Fibroblast of skin of scalp (primary cell): ENCODE measurements at regions not wholly inside any gene's neighbourhood (a gene's known extent, or its start where the extent isn't known, plus 50 kb on each side); places are given as distances from the start of the nearest gene placed in this dataset.
"Not testable (repeated sequence)": the region's sequence is repeated elsewhere in the genome, so short reads cannot be mapped to it uniquely, and the experiment has no call there.

ENCODE experiments used
- DNase-seq: peaks from one replicate; pipeline ENCODE4 v3.0.0-alpha.2; 2013

DNA sequence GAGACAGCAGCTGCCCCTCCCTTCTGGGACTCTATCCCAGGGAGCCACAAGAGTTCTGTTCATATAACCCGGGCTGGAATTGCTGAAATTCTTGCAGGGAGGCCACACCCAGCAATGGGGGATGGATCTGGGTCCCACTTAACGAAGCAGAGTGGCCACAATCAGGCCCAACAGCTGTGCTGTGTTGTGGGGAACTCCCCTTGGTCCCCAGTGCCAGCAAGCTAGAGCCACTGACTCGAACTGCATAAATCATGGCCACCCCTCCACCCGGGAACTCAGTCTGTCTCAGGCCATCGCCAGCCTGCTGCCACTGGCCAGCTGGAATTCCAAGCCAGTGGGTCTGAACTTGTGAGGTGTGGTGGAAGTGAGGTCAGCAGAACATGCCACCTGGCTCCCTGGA lies 111.1 kb downstream of the KLF8 start:
- no peak for DNase-seq

DNA sequence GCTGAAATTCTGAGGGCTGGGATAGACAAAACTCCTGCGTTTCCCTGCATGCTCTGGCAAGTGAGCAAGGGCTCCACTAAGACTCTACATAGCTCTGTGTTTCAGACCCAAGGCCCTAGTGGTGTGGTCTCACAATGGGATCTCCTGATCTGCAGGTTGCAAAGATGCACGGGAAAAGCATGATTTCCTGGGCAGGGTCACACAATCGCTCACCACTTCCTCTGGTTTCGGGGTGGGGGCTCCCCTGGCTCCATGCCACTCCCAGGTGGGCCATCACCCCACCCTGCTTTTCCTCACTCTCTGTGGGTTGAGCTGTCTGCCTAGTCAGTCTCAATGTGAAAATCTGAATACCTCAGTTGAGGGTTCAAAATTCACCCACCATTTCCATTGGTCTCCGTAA lies 111.5 kb downstream of the KLF8 start:
- no peak for DNase-seq

DNA sequence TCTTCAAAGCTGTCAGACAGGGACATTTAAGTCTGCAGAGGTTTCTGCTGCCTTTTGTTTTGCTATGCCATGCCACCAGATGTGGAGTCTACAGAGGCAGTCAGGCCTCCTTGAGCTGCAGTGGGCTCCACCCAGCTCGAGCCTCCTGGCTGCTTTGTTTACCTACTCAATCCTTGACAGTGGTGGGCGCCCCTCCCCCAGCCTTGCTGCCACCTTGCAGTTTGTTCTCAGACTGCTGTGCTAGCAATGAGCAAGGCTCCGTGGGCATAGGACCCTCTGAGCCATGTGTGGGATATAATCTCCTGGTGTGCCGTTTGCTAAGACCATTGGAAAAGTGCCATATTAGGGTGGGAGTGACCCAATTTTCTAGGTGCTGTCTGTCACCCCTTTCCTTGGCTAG lies 126.0 kb downstream of the KLF8 start:
- not testable (repeated sequence) for DNase-seq

DNA sequence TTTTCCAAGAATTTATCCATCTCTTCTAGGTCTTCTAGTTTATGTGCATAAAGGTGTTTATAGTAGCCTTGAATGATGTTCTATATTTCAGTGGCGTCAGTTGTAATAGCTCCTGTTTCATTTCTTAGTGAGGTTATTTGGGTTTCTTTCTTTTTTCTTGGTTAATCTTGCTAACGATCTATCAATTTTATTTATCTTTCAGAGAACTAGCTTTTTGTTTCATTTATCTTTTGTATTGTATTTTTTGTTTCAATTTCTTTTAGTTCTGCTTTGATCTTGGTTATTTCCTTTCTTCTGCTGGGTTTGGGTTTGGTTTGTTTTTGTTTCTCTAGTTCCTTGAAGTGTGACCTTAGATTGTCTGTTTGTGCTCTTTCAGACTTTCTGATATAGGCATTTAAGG lies 133.0 kb downstream of the KLF8 start:
- not testable (repeated sequence) for DNase-seq

DNA sequence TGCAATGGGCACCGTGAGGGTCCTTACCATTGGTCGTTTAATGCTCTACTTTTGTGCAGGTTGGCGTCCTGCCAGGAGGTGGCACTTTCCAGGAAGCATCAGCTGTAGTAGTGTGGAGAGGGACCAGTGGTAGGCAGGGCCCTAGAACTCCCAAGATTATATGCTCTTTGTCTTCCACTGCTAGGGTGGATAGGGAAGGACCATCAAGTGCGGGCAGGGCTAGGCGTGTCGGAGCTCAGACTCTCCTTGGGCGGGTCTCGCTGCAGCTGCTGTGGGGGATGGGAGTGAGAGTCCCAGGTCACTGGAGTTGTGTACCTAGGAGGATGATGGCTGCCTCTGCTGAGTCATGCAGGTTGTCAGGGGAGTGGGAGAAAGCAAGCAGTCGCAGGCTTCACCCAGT lies 134.7 kb downstream of the KLF8 start:
- no peak for DNase-seq

DNA sequence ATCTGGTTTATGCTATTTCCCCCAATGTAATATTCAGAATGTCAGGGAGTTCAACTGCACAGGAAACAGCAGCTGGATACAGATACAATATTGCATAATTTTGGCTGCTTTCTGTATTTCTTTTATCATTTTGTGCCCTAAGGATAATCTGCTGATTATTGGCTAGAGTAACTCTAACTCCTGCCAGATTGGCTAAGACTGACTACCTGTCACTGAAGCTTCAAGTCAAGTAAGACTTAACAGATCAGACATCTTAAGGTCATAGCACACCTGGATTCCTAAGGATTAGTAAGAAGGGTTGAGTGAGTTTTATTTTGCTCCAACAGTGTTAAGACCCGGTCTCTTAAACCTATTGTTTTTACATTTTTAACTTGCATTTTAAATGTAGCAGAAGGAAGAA lies 136.8 kb downstream of the KLF8 start:
- no peak for DNase-seq

DNA sequence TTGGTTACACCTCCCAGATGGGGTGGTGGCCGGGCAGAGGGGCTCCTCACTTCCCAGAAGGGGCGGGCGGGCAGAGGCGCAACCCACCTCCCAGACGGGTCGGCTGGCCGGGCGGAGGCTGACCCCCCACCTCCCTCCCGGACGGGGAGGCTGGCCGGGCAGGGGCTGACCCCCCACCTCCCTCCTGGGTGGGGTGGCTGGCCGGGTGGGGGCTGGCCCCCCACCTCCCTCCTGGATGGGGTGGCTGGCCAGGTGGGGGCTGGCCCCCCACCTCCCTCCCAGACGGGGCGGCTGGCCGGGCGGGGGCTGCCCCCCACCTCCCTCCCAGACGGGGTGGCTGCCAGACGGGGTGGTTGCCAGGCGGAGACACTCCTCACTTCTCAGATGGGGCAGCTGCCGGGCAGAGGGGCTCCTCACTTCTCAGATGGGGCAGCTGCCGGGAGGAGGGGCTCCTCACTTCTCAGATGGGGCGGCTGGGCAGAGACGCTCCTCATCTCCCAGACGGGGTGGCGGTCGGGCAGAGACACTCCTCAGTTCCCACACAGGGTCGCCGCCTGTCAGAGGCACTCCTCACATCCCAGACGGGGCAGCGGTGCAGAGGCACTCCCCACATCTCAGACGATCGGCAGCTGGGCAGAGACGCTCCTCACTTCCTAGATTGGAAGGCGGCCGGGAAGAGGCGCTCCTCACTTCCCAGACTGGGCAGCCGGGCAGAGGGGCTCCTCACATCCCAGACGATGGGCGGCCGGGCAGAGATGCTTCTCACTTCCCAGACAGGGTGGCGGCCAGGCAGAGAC lies 148.0 kb downstream of the KLF8 start:
- not testable (repeated sequence) for DNase-seq

DNA sequence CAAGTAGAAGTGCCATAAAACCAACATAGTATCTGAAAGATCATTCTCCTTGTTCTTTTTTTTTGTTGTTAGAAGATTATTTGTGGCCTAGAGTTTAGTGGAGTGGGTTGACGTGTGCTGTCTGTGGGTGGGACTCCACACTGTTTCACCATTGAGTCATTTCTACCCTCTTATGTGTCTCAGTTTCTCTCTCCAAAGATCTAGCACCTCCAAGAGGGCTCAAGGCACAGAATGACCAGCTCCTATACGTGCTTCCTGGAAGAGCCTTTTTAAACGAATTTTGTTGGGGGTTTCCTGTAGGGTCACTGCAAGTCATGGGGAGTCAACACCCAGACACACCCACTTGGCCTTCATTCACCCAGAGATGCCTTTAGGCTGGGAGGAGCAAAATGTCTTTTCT lies 150.1 kb downstream of the KLF8 start:
- no peak for DNase-seq

DNA sequence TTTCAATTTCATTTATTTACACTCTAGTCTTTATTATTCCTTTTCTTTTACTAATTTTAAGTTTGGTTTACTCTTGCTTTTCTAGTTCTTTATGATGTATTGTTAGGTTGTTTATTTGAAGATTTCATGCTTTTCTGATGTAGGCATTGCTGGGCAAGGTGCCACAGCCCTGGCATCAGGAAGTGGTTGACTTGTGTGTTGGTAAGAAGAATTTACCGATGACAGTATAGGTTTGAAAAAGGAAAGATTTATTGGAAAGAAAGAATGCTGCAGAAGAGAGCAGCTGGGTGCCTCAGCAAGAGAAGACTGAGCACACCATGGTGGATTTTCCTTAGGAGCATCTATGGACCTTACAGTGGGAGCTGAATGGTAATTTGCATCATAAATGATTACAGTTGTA lies 153.2 kb downstream of the KLF8 start:
- no peak for DNase-seq

DNA sequence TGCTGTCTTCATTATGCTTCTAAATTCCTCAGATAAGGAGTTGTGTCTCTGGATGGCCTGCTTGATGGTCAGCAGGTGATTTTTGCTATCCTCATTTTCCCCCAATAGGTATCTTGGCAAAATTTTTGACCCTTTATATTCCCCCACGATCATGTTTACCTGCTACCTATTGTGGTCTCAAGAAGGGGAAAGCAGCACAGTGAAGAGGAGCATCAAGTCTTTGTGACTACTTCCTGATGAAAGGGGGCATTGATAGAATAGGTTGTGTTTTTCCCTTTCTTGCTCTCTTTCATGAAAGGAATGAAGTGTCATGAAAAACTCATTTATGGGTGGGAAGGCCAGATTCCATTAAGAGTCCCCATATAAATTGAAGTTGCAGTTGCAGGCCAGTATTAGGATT lies 153.8 kb downstream of the KLF8 start:
- no peak for DNase-seq

DNA sequence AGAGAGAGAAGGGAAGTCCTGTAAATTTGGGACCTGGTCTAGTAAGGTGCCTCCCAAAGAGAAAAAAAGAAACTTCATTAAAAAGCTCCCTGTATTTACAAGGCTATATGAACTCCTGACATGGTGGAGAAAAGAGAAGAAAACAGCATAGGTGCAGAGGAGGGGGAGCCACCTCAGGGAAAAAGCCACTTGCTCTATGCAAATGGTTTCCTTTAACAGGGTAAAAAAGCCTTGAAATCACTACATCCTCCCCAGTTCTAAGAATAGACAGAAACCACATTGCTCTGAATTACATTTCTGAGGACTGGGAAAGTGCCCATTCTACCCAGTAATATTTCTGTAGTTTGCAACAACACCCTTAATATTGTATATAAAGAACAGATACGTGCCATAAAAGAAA lies 165.5 kb downstream of the KLF8 start:
- no peak for DNase-seq

DNA sequence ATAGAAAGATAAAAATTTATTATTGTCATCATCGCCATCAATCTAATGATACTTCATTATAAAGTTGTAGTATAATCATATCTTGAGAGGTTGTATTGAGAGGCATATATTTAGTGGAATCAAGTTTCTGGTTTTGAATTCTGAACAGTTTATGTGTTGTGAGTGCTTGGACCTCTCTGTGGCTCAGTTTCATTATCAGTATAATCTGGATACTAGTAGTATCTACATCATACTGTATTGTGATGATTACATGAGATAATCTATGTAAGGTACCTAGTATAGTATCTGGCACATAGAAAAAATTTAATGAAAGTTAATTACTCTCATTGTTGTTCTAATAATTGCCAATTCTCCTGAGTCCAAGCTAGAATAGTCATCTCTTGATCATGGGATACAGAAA lies 161.2 kb upstream of the UBQLN2 start:
- no peak for DNase-seq

DNA sequence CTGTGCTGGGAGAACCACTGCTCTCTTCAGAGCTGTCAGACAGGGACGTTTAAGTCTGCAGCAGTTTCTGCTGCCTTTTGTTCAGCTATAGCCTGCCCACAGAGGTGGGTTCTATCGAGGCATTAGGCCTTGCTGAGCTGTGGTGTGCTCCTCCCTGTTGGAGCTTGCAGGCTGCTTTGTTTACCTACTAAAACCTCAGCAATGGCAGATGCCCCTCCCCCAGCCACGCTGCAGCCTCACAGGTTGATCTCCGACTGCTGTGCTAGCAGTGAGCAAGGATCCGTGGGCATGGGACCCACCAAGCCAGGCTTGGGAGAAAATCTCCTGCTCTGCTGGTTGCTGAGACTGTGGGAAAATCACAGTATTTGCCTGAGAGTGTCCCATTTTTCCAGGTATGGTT lies 133.8 kb upstream of the UBQLN2 start:
- no peak for DNase-seq

DNA sequence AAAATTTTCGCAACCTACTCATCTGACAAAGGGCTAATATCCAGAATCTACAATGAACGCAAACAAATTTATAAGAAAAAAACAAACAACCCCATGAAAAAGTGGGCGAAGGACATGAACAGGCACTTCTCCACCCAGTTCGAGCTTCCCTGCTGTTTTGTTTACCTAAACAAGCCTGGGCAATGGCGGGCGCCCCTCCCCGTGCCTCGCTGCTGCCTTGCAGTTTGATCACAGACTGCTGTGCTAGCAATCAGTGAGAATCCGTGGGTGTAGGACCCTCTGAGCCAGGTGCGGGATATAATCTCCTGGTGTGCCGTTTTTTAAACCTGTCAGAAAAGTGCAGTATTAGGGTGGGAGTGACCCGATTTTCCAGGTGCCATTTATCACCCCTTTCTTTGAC lies 111.4 kb upstream of the UBQLN2 start:
- not testable (repeated sequence) for DNase-seq

DNA sequence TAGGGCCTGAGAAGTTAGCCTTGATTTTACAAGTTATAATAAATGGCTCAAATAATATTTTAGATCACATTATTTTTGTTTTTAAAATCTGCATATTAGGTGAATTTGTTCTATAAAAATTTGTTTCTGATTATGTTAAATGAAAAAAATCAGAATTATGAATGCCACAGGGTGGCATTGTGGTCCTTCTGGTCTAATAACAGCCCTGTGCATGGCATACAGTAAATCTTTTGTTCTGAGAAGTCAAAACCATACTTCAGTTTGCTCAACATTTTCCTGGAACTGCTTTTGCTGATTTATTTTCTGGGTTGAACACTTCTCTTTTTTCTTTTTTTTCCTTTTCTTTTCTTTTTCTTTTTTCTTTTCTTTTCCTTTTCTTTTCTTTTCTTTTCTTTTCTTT lies 101.0 kb upstream of the UBQLN2 start:
- peak; percentile 0 for DNase-seq

DNA sequence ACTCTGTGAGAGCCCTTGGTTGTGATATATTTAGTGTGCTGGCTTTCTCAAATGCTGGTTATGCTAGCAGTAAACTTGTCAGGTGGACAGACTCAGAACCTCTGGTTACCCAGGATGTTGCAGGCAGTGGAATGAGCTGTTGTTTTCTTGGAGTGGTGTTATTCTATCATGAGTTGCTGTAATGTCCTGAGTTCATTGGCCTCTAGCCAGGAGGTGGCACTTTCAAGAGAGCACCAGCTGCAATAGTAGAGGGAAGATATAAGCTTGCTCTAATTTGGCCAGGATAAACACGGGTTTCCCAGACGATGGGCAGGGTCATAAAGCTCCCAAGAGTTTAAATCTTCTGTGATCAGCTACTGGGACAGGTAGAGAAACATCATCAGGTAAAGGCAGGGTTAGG lies 95.0 kb upstream of the UBQLN2 start:
- DNase-seq: no peak

DNA sequence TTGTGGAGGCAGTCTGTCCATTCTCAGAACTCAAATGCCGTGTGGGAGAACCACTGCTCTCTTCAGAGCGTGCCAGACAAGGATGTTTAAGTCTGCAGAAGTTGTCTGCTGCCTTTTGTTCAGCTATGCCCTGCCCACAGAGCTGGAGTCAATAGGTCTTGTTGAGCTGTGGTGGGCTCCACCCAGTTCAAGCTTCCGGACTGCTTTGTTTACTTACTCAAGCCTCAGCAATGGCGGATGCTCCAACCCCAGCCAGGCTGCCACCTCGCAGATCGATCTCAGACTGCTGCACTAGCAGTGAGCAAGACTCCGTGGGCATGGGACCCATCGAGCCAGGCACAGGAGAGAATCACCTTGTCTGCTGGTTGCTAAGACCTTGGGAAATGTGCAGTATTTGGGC lies 68.5 kb upstream of the UBQLN2 start:
- not testable (repeated sequence) for DNase-seq

DNA sequence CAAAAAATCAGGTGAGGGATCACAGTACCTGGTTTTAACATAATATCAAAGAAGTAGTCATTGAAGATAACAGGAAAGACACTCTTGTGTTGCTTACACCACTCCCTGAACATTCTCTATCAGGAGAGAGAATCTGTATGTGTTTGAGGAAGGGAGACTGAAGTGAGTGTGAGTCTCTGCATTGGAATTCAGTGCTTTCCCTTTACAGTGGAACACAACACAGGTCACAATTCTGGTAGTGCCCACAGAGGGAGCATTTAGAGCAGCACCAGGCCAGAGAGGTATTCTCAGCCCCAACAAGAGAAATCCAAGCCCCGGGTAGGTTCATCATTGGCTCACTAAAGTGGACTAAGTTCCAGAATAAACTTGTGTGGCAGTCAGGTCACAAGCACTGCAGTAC lies 64.7 kb upstream of the UBQLN2 start:
- DNase-seq: no peak

DNA sequence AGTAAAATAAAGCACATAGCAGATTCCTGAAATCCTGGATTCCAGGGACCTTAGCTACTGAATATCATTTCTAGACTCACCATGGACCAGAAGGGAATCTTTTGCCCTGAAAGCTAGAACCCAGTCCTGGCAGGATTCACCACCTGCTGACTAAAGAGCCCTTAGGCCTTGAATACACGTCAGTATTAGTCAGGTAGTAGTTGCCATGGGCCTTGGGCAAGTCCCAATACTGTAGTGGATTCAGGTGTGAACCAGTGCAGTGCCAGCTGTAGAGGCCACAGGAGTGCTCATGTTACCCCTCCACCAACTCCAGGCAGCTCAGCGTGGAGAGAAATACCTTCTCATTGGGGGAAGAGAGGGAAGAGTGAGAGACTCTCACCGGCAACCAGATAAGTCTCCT lies 64.1 kb upstream of the UBQLN2 start:
- DNase-seq: no peak

DNA sequence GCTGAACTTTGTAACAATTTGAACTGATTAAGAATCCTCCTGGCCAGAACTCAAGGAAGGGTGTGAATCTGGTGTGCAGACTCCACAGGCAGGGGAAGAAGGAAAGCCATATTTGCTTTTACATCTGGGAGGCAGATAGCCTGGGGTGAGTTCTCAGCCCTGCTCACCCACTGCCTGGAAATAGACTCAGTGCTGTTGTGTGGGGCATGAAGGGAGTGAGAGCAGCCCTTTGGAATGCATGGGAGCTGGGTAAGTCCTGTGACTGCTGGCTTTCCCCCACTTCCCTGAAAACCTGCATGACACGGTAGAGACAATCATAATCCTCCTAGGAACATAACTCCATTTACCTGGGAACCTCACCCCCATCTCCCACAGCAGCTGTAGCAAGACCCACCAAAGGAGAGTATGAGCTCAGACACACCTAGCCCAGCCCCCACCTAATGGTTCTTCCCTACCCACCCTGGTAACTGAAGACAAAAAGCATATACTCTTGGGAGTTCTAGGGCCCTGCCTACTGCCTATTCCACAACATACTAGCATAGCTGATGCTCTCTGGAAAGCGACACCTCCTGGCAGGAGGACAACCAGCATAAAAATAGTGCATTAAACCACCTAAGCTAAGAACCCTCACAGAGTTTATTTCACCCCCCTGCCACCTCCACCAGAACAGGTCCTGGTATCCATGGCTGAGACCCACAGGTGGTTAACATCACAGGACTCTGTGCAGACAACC lies 59.3 kb upstream of the UBQLN2 start:
- peak; percentile 22 for DNase-seq

DNA sequence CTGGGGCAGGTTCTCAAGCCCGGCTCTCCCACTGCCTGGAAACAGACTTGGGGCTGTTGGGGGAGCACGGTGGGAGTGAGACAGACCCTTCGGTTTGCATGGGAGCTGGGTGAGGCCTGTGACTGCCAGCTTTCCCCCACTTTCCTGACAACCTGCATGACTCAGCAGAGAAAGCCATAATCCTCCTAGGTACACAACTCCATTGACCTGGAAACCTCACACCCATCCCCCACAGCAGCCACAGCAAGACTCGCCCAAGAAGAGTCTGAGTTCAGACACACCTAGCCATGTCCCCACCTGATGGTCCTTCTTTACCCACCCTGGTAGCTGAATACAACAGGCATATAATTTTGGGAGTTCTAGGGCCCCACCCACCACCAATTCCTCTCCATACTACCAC lies 57.6 kb upstream of the UBQLN2 start:
- no peak for DNase-seq
